WTC11 (cell line): ENCODE measurements at regions not wholly inside any gene's neighbourhood (a gene's known extent, or its start where the extent isn't known, plus 50 kb on each side); places are given as distances from the start of the nearest gene placed in this dataset.

ENCODE experiments used
- ATAC-seq: fragments of 200-7000 bp; cut with Tn5 transposase; 2 replicates; pipeline ENCODE4 v1.10.0; 2021; ENCODE audit warnings: mild to moderate bottlenecking, moderate library complexity
- CTCF ChIA-PET: fragments of 300-600 bp; sonication (Branson Sonifier 250); formaldehyde crosslinking; loops from one replicate; lab custom pipeline; 2021; ENCODE audit warnings: antibody characterized with exemption; lab: Charles Lee
- POLR2A ChIA-PET: fragments of 350-600 bp; sonication (Branson Sonifier 250); formaldehyde crosslinking; loops from one replicate; lab custom pipeline; 2021; ENCODE audit warnings: antibody characterized with exemption; lab: Charles Lee
- DNase-seq: peaks from one replicate; pipeline ENCODE4 v3.0.0; 2021; ENCODE audit warnings: low spot score
- H3K27ac Mint-ChIP-seq: 2 replicates; pipeline ENCODE4 v1.8.0; 2021; ENCODE audit warnings: mixed read lengths
- H3K27me3 Mint-ChIP-seq: 2 replicates; pipeline ENCODE4 v1.8.0; 2021; ENCODE audit warnings: low read depth, mild to moderate bottlenecking, moderate library complexity, mixed read lengths
- H3K36me3 Mint-ChIP-seq: 2 replicates; pipeline ENCODE4 v1.8.0; 2021; ENCODE audit warnings: mixed read lengths
- H3K4me1 Mint-ChIP-seq: 2 replicates; pipeline ENCODE4 v1.8.0; 2022; ENCODE audit warnings: mixed read lengths
- H3K4me3 Mint-ChIP-seq: 2 replicates; pipeline ENCODE4 v1.8.0; 2021; ENCODE audit warnings: mild to moderate bottlenecking, moderate library complexity, mixed read lengths
- H3K9me3 Mint-ChIP-seq: 2 replicates; pipeline ENCODE4 v1.8.0; 2021; ENCODE audit warnings: mixed read lengths
- CBFB ChIP-seq: sonication (generic); formaldehyde crosslinking; IDR thresholded peaks from 2 replicates; pipeline ENCODE4 v1.8.1; 2022; ENCODE audit warnings: mild to moderate bottlenecking, low read depth, missing genetic modification reagents
- ERG ChIP-seq: fragments of 250-450 bp; sonication (Bioruptor Pico); IDR thresholded peaks from 2 replicates; pipeline ENCODE4 v1.8.0; 2021; ENCODE audit warnings: mild to moderate bottlenecking
- ETV6 ChIP-seq: sonication (generic); formaldehyde crosslinking; IDR thresholded peaks from 2 replicates; pipeline ENCODE4 v1.8.1; 2022; ENCODE audit warnings: mild to moderate bottlenecking, missing genetic modification reagents
- GTF2I ChIP-seq: fragments of 250-450 bp; sonication (Bioruptor Pico); conservative IDR thresholded peaks from 2 replicates; pipeline ENCODE4 v1.4.0; 2021; ENCODE audit warnings: mild to moderate bottlenecking
- KAT7 ChIP-seq: sonication (generic); formaldehyde crosslinking; IDR thresholded peaks from 2 replicates; pipeline ENCODE4 v1.8.1; 2023; ENCODE audit warnings: missing genetic modification reagents, mild to moderate bottlenecking, borderline replicate concordance
- MYBL2 ChIP-seq: sonication (generic); formaldehyde crosslinking; IDR thresholded peaks from 2 replicates; pipeline ENCODE4 v1.8.1; 2023; ENCODE audit warnings: mild to moderate bottlenecking, moderate library complexity, missing genetic modification reagents
- NFYB ChIP-seq: sonication (generic); formaldehyde crosslinking; conservative IDR thresholded peaks from 2 replicates; pipeline ENCODE4 v1.8.0; 2022; ENCODE audit warnings: low read depth, missing genetic modification reagents
- NR1H2 ChIP-seq: sonication (generic); formaldehyde crosslinking; IDR thresholded peaks from 2 replicates; pipeline ENCODE4 v1.9.0; 2021; ENCODE audit warnings: mild to moderate bottlenecking, moderate library complexity, missing genetic modification reagents
- NR3C1 ChIP-seq: sonication (generic); formaldehyde crosslinking; conservative IDR thresholded peaks from 2 replicates; pipeline ENCODE4 v1.8.1; 2023; ENCODE audit warnings: low read depth, mild to moderate bottlenecking, missing genetic modification reagents
- PRRX2 ChIP-seq: fragments of 250-450 bp; sonication (Bioruptor Pico); IDR thresholded peaks from 2 replicates; pipeline ENCODE4 v1.8.0; 2021; ENCODE audit warnings: mild to moderate bottlenecking
- SOX15 ChIP-seq: fragments of 250-450 bp; sonication (Bioruptor Pico); IDR thresholded peaks from 2 replicates; pipeline ENCODE4 v1.9.0; 2021; ENCODE audit warnings: mild to moderate bottlenecking
- USF1 ChIP-seq: sonication (generic); formaldehyde crosslinking; IDR thresholded peaks from 2 replicates; pipeline ENCODE4 v1.8.0; 2022; ENCODE audit warnings: mild to moderate bottlenecking, missing genetic modification reagents
- ZBTB43 ChIP-seq: sonication (generic); formaldehyde crosslinking; IDR thresholded peaks from 2 replicates; pipeline ENCODE4 v1.8.1; 2023; ENCODE audit warnings: mild to moderate bottlenecking, missing genetic modification reagents
- ZNF138 ChIP-seq: sonication (generic); formaldehyde crosslinking; conservative IDR thresholded peaks from 2 replicates; pipeline ENCODE4 v1.8.1; 2022; ENCODE audit warnings: mild to moderate bottlenecking, moderate library complexity, missing genetic modification reagents
- ZNF219 ChIP-seq: sonication (generic); formaldehyde crosslinking; IDR thresholded peaks from 2 replicates; pipeline ENCODE4 v1.8.0; 2023; ENCODE audit warnings: missing genetic modification reagents, mild to moderate bottlenecking, borderline replicate concordance
- ZNF396 ChIP-seq: fragments of 250-450 bp; sonication (Bioruptor Pico); IDR thresholded peaks from 2 replicates; pipeline ENCODE4 v1.8.0; 2021; ENCODE audit warnings: mild to moderate bottlenecking, moderate library complexity, borderline replicate concordance
- ZNF532 ChIP-seq: fragments of 250-450 bp; sonication (Bioruptor Pico); IDR thresholded peaks from 2 replicates; pipeline ENCODE4 v1.9.0; 2021; ENCODE audit warnings: mild to moderate bottlenecking, borderline replicate concordance
- TF ChIP-seq, protein P1 (sequence below): fragments of 250-450 bp; sonication (Bioruptor Pico); IDR thresholded peaks from 2 replicates; pipeline ENCODE4 v1.9.0; 2021; ENCODE audit warnings: moderate library complexity, mild to moderate bottlenecking, inconsistent platforms, borderline replicate concordance
- TF ChIP-seq, protein P2 (sequence below): sonication (generic); formaldehyde crosslinking; IDR thresholded peaks from 2 replicates; pipeline ENCODE4 v1.8.1; 2022; ENCODE audit warnings: low read depth, missing genetic modification reagents, borderline replicate concordance
- TF ChIP-seq, protein P3 (sequence below): sonication (generic); formaldehyde crosslinking; IDR thresholded peaks from 2 replicates; pipeline ENCODE4 v1.8.0; 2022; ENCODE audit warnings: mild to moderate bottlenecking, missing genetic modification reagents

DNA sequence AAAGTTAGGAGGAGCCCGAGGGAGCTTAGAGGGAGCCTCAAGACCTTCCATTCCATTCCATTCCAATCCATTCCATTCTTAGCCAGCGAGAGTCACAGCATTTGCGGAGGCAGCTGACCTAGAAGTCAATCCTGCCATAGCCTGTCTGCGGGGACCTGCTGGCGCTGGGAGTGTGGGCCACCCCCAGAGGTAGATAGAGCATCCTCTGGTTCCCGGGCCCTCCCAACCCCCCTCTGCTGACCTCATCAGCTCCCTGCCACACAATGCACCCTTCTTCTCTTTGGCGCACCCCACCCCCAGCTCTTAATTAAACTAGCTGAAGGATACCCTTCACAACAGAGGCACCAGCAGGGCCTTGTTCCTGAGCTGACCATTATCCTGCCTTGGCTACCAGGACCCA is 152.5 kb upstream of the ZMIZ1 start (continued):
- TF ChIP-seq GTF2I = no peak
- TF ChIP-seq ERG = no peak
- TF ChIP-seq KAT7 = no peak
- TF ChIP-seq ZNF138 = no peak

DNA sequence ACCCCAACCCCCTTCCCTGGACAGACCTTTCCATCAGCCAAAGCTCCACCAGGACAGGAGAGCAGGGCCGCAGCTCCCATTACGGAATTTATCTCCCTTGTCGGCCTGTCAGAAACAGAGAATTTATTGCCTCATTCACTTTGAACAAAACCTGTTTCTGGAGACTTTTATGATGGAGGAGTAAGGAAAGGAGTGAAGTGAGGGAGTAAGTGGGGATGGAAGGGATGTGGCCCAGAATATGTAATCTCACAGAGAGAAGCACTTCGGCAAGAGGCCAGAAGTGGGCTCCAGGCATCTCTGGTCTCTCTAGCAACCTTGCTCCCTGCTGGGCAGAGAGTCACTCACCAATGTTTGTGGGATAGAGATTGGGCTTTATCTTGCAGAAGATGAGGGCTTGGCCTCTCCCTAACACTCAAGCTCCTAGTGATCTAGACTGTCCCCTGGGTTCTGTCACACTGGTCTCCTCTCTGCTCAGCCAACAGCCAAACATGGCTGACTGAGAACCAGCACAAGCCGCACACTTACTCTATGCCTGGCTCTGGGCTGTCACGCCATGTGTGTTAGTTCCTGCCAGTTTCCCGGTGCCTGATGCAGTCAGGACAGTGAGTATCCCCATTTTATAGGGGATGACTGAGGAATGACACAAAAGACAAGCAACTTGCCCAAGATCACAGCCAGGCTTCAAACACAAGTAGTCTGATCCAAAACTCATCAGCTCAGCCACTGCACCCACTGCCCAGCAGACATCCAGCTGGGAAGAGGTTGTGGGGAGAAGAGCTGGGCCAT is 149.4 kb upstream of the ZMIZ1 start:
- DNase-seq (no peak), ATAC-seq (no peak)
- Mint-ChIP-seq H3K4me1 (peaks cover 63% of the 10 kb centered on the region), H3K9me3 (no peaks in the 10 kb centered on the region), H3K27ac (no peak overlapping the region), H3K36me3 (no peaks in the 10 kb centered on the region), H3K27me3 (peaks cover 4% of the 10 kb centered on the region; the same call in 1 of the 2 replicates), H3K4me3 (no peak overlapping the region)
- TF ChIP-seq NR1H2 (CRISPR knock-in tag) = no peak
- TF ChIP-seq ETV6 (CRISPR knock-in tag) = no peak
- TF ChIP-seq, protein P1, sequence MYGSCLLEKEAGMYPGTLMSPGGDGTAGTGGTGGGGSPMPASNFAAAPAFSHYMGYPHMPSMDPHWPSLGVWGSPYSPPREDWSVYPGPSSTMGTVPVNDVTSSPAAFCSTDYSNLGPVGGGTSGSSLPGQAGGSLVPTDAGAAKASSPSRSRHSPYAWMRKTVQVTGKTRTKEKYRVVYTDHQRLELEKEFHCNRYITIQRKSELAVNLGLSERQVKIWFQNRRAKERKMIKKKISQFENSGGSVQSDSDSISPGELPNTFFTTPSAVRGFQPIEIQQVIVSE (CRISPR knock-in tag) = no peak
- TF ChIP-seq MYBL2 (CRISPR knock-in tag) = no peak
- TF ChIP-seq SOX15 (CRISPR knock-in tag) = no peak
- TF ChIP-seq, protein P2, sequence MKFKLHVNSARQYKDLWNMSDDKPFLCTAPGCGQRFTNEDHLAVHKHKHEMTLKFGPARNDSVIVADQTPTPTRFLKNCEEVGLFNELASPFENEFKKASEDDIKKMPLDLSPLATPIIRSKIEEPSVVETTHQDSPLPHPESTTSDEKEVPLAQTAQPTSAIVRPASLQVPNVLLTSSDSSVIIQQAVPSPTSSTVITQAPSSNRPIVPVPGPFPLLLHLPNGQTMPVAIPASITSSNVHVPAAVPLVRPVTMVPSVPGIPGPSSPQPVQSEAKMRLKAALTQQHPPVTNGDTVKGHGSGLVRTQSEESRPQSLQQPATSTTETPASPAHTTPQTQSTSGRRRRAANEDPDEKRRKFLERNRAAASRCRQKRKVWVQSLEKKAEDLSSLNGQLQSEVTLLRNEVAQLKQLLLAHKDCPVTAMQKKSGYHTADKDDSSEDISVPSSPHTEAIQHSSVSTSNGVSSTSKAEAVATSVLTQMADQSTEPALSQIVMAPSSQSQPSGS (CRISPR knock-in tag) = no peak
- no peak for TF ChIP-seq PRRX2 (CRISPR knock-in tag)
- no peak for TF ChIP-seq ZNF219
- TF ChIP-seq USF1 (CRISPR knock-in tag) = no peak
- no peak for TF ChIP-seq ZBTB43 (CRISPR knock-in tag)
- no peak for TF ChIP-seq ZNF532
- TF ChIP-seq, protein P3, sequence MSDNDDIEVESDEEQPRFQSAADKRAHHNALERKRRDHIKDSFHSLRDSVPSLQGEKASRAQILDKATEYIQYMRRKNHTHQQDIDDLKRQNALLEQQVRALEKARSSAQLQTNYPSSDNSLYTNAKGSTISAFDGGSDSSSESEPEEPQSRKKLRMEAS (CRISPR knock-in tag) = no peak
- TF ChIP-seq ZNF396 (CRISPR knock-in tag) = no peak
- TF ChIP-seq CBFB (CRISPR knock-in tag) = no peak
- TF ChIP-seq NFYB = no peak
- no peak for TF ChIP-seq NR3C1 (CRISPR knock-in tag)
- CTCF ChIA-PET = interaction anchor here (1.4 kb wide), 1 partner anchor 262 kb away, joined by 4 read pairs; no protein-coding TSS in a partner anchor
- POLR2A ChIA-PET = interaction anchor here (0.6 kb wide), 1 partner anchor 360 kb away, joined by 5 read pairs; no protein-coding TSS in a partner anchor
